ENCODE measurements at regions not wholly inside any gene's neighbourhood (a gene's known extent, or its start where the extent isn't known, plus 50 kb on each side); places are given as distances from the start of the nearest gene placed in this dataset.

DNA sequence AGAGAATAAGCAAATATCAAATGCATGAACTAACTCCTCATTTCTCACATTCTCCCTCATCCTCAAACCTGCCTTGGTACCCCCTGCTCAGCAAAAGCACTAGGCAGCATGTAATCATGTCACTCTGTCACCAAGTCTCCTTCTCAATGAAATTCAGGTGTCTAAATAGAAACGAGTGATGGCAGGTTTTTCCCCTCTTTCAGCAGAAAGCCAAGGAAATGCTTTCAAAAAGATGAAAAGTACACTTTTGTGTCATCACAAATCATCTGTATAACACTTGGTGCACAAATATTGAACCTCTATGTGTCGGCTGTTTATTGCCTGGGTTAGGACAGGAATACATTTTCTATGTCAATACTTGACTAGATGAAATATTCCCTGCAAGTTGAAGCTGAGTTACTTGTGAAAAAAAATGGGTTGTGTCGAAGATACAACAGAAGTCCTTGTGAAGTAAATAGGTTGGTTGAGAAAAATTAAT is 285.1 kb upstream of the MAGEB18 start:
- Histone ChIP-seq H4K20me1 (replicated peaks in 1 of 2; ENCODE audit: control insufficient read depth in 1 of 2, insufficient read depth in 2 of 2, low read length in 2 of 2) (no peaks in the 10 kb centered on the region), H4K8ac (ENCODE audit: extremely low read depth, insufficient read depth, low read length) (no peak overlapping the region), H3K18ac (ENCODE audit: extremely low read depth, low read length) (no peak overlapping the region), H3K14ac (ENCODE audit: insufficient read length) (no peak overlapping the region), H3K79me1 (ENCODE audit: low read depth, low read length) (no peaks in the 10 kb centered on the region), H4K91ac (replicated peaks; ENCODE audit: insufficient read length, low read length) (no peak overlapping the region), H3K23ac (ENCODE audit: insufficient read length) (no peak overlapping the region), H2BK120ac (replicated peaks; ENCODE audit: low read depth, low read length) (no peak overlapping the region), H3K4me2 (ENCODE audit: insufficient read depth in 1 of 2, low read depth in 2 of 2, low read length in 2 of 2) (no peak overlapping the region), H3K9me3 (ENCODE audit: insufficient read depth in 2 of 2, low read depth in 1 of 2, low read length in 1 of 2) (no peaks in the 10 kb centered on the region), H3K4me1 (replicated peaks in 1 of 4; ENCODE audit: control insufficient read depth in 3 of 4, insufficient read depth in 4 of 4, low read length in 3 of 4) (no peaks in the 10 kb centered on the region), H3K9ac (replicated peaks in 1 of 4; ENCODE audit: extremely low read depth in 1 of 4, low read depth in 3 of 4, low read length in 3 of 4) (no peak overlapping the region), H4K5ac (ENCODE audit: insufficient read length, low read depth, low read length) (no peak overlapping the region), H3K27ac (ENCODE audit: low read depth, low read length) (no peak overlapping the region), H2AK5ac (ENCODE audit: low read depth, low read length) (no peak overlapping the region), H2BK12ac (ENCODE audit: low read depth, low read length) (no peak overlapping the region), H3K27me3 (replicated peaks in 1 of 4; ENCODE audit: control insufficient read depth in 3 of 4, extremely low read depth in 1 of 4, insufficient read depth in 3 of 4, low read length in 3 of 4) (no peaks in the 10 kb centered on the region), H3K36me3 (ENCODE audit: control insufficient read depth in 2 of 4, insufficient read depth in 4 of 4, low read length in 3 of 4) (no peaks in the 10 kb centered on the region), H3K4me3 (ENCODE audit: extremely low read depth in 1 of 4, insufficient read depth in 2 of 4, low read depth in 3 of 4, low read length in 4 of 4) (no peak overlapping the region), H3K56ac (replicated peaks; ENCODE audit: insufficient read length, low read depth, low read length) (no peak overlapping the region), H3K79me2 (ENCODE audit: control insufficient read depth in 1 of 2, insufficient read depth in 2 of 2, low read length in 2 of 2) (no peaks in the 10 kb centered on the region), H3K4ac (replicated peaks; ENCODE audit: insufficient read length, low read depth, low read length) (no peak overlapping the region), H2BK5ac (ENCODE audit: low read depth, low read length) (no peak overlapping the region), H2BK20ac (ENCODE audit: low read length) (no peak overlapping the region), H2BK15ac (ENCODE audit: low read length) (no peak overlapping the region), H3K23me2 (ENCODE audit: low read depth, low read length) (no peaks in the 10 kb centered on the region), H2AFZ (ENCODE audit: low read length) (no peak overlapping the region)
- WGBS, 2 experiments (ENCODE audit: extremely low coverage in 1 of 2, insufficient coverage in 1 of 2, insufficient read length in 1 of 2, insufficient replicate concordance in 2 of 2, low coverage in 1 of 2, low lambda C conversion rate in 2 of 2, missing lambda C conversion rate in 1 of 2): 100% methylated on average over 2 of the region's 3 CpGs; no CpG with 5 or more reads in 1 of the 2 experiments
- no peak for FAIRE-seq
- CTCF ChIA-PET (ENCODE audit: partially characterized antibody): interaction anchor here (0.6 kb wide), 1 partner anchor 1183 kb away, joined by 4 read pairs; no protein-coding TSS in a partner anchor
- POLR2A ChIA-PET (ENCODE audit: partially characterized antibody): no interaction called here
- no peak for DNase-seq (ENCODE audit: low read depth in 1 of 2, low spot score in 2 of 2)
- TF ChIP-seq GTF2F1 (IDR thresholded peaks at IDR 0.05; ENCODE audit: borderline replicate concordance, low read depth, low read length) (no peak), YY1 (IDR thresholded peaks at IDR 0.05; ENCODE audit: low read depth, low read length) (no peak), KDM1A (IDR thresholded peaks at IDR 0.05; ENCODE audit: borderline replicate concordance, low read length) (no peak), ASH2L (IDR thresholded peaks at IDR 0.05; ENCODE audit: low read length) (no peak), NANOG (IDR thresholded peaks at IDR 0.05; ENCODE audit: insufficient read depth, low read depth, low read length, poor library complexity, severe bottlenecking) (no peak), BRCA1 (IDR thresholded peaks at IDR 0.05; ENCODE audit: low read depth, low read length) (no peak), PHF8 (conservative IDR thresholded peaks at IDR 0.05; ENCODE audit: low read depth, low read length) (no peak), CEBPB (IDR thresholded peaks at IDR 0.05; ENCODE audit: low read depth, low read length) (no peak), SUZ12 (IDR thresholded peaks at IDR 0.05; ENCODE audit: low read length) (no peak), EZH2 (IDR thresholded peaks at IDR 0.05; ENCODE audit: low read depth, low read length, severe bottlenecking) (no peak), HDAC6 (IDR thresholded peaks at IDR 0.05; ENCODE audit: low read depth, low read length) (no peak), SIN3A (conservative IDR thresholded peaks at IDR 0.05 in 1 of 2, IDR thresholded peaks at IDR 0.05 in 1 of 2; ENCODE audit: low read depth in 1 of 2, low read length in 2 of 2) (no peak), TCF12 (IDR thresholded peaks at IDR 0.05; ENCODE audit: low read depth, low read length) (no peak)
- TF ChIP-seq, protein P1, sequence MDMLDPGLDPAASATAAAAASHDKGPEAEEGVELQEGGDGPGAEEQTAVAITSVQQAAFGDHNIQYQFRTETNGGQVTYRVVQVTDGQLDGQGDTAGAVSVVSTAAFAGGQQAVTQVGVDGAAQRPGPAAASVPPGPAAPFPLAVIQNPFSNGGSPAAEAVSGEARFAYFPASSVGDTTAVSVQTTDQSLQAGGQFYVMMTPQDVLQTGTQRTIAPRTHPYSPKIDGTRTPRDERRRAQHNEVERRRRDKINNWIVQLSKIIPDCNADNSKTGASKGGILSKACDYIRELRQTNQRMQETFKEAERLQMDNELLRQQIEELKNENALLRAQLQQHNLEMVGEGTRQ (IDR thresholded peaks at IDR 0.05; ENCODE audit: low read length): no peak
